HL-60 (cell line): ENCODE measurements at regions not wholly inside any gene's neighbourhood (a gene's known extent, or its start where the extent isn't known, plus 50 kb on each side); places are given as distances from the start of the nearest gene placed in this dataset.

ENCODE experiments used
- DNase-seq, 2 experiments: peaks; one replicate each; pipeline ENCODE4 v3.0.0-alpha.2; 2010 to 2020; ENCODE audit warnings: low read depth in 1 of 2, low spot score in 1 of 2
- H3K27ac ChIP-seq: fragments of 250-450 bp; sonication (Bioruptor Pico); replicated peaks from 2 replicates; pipeline ENCODE4 v1.5.1; 2020; ENCODE audit warnings: mild to moderate bottlenecking, moderate library complexity
- H3K27me3 ChIP-seq: fragments of 250-450 bp; sonication (Bioruptor Pico); 2 replicates; pipeline ENCODE4 v1.5.1; 2021; ENCODE audit warnings: mild to moderate bottlenecking, moderate library complexity; ENCODE audit not compliant: insufficient read depth, poor library complexity, severe bottlenecking
- H3K4me3 ChIP-seq: replicated peaks from 2 replicates; pipeline ENCODE4 v1.5.1; 2011; ENCODE audit warnings: mild to moderate bottlenecking, control low read depth, low read length; ENCODE audit not compliant: insufficient read depth
- CTCF ChIP-seq: IDR thresholded peaks from one replicate; pipeline ENCODE4 v1.5.1; 2011; ENCODE audit warnings: low read length, control low read depth, inconsistent platforms; ENCODE audit not compliant: insufficient read depth
- GABPA ChIP-seq: IDR thresholded peaks from 2 replicates; pipeline ENCODE4 v1.6.1; 2012; ENCODE audit warnings: low read depth
- POLR2AphosphoS5 ChIP-seq: IDR thresholded peaks from 2 replicates; pipeline ENCODE4 v1.6.1; 2012; ENCODE audit warnings: low read depth
- REST ChIP-seq: IDR thresholded peaks from 2 replicates; pipeline ENCODE4 v1.6.1; 2012; ENCODE audit warnings: low read depth; ENCODE audit not compliant: insufficient replicate concordance
- SPI1 ChIP-seq: IDR thresholded peaks from 2 replicates; pipeline ENCODE4 v1.6.1; 2012; ENCODE audit warnings: low read depth, mild to moderate bottlenecking, borderline replicate concordance

- no peaks in the 10 kb centered on the region for H3K27me3 ChIP-seq
- H3K4me3 ChIP-seq = no peak overlapping the region
- no peak for DNase-seq
- TF ChIP-seq POLR2AphosphoS5 (no peak), SPI1 (no peak), GABPA (no peak), REST (no peak), CTCF (no peak)
- H3K27ac ChIP-seq = no peak overlapping the region
Observed at GRCh38 chr18:67583621-67584020, 67.1 kb upstream of the DSEL start.

GRCh38 chr18:67582488-67582887, 66.0 kb upstream of the DSEL start:
- DNase-seq = no peak
- H3K27me3 ChIP-seq = no peaks in the 10 kb centered on the region
- H3K4me3 ChIP-seq = no peak overlapping the region
- H3K27ac ChIP-seq = no peak overlapping the region
- TF ChIP-seq POLR2AphosphoS5 (no peak), GABPA (no peak), CTCF (no peak), REST (no peak), SPI1 (no peak)

- H3K4me3 ChIP-seq = no peak overlapping the region
- H3K27ac ChIP-seq = no peak overlapping the region
- H3K27me3 ChIP-seq = no peaks in the 10 kb centered on the region
- DNase-seq = no peak
- TF ChIP-seq SPI1 (no peak), CTCF (no peak), REST (no peak), POLR2AphosphoS5 (no peak), GABPA (no peak)
Observed at GRCh38 chr18:67581178-67581577, 64.7 kb upstream of the DSEL start.
